ENCODE measurements at regions not wholly inside any gene's neighbourhood (a gene's known extent, or its start where the extent isn't known, plus 50 kb on each side); places are given as distances from the start of the nearest gene placed in this dataset.

GRCh38 chr14:83196236-83196635, 1662.6 kb upstream of the SEL1L start:
- BruUV-seq (replicated peaks) = no TSS peak
- Histone ChIP-seq H3K4me3 (ENCODE audit: low read depth, low read length) (no peak overlapping the region), H3K36me3 (ENCODE audit: control insufficient read depth, insufficient read depth, low read length) (no peaks in the 10 kb centered on the region), H3K9me3 (no peaks in the 10 kb centered on the region), H3K27me3 (replicated peaks; ENCODE audit: control insufficient read depth, insufficient read depth, low read length) (no peaks in the 10 kb centered on the region), H3K4me1 (no peaks in the 10 kb centered on the region)
- TF ChIP-seq CTCF (IDR thresholded peaks at IDR 0.05; ENCODE audit: insufficient read depth in 1 of 2, low read depth in 1 of 2, low read length in 1 of 2, severe bottlenecking in 1 of 2, unreplicated experiment in 1 of 2) = no peak
- POLR2A ChIA-PET = no interaction called here
- H3K36me3 Mint-ChIP-seq (ENCODE audit: insufficient read depth, unreplicated experiment) = no peaks in the 10 kb centered on the region
- H3K27ac Mint-ChIP-seq (ENCODE audit: unreplicated experiment) = no peak overlapping the region
- H3K27me3 Mint-ChIP-seq (ENCODE audit: insufficient read depth, unreplicated experiment) = peaks cover 4% of the 10 kb centered on the region
- no peak for DNase-seq
- H3K9me3 Mint-ChIP-seq (ENCODE audit: unreplicated experiment) = no peaks in the 10 kb centered on the region
- intact Hi-C loops (cut with micrococcal nuclease; ENCODE audit: unreplicated experiment) = no loop called here
- no peaks in the 10 kb centered on the region for H3K4me1 Mint-ChIP-seq (ENCODE audit: low read depth, unreplicated experiment)
- no peak overlapping the region for H3K4me3 Mint-ChIP-seq (ENCODE audit: unreplicated experiment)
- CTCF ChIA-PET = no interaction called here

GRCh38 chr14:83197271-83197670, 1663.6 kb upstream of the SEL1L start:
- TF ChIP-seq CTCF (IDR thresholded peaks at IDR 0.05; ENCODE audit: insufficient read depth in 1 of 2, low read depth in 1 of 2, low read length in 1 of 2, severe bottlenecking in 1 of 2, unreplicated experiment in 1 of 2) = no peak
- Histone ChIP-seq H3K36me3 (ENCODE audit: control insufficient read depth, insufficient read depth, low read length) (no peaks in the 10 kb centered on the region), H3K9me3 (no peaks in the 10 kb centered on the region), H3K27me3 (replicated peaks; ENCODE audit: control insufficient read depth, insufficient read depth, low read length) (no peaks in the 10 kb centered on the region), H3K4me3 (ENCODE audit: low read depth, low read length) (no peak overlapping the region), H3K4me1 (no peaks in the 10 kb centered on the region)
- ChIA-PET POLR2A (no interaction called here), CTCF (no interaction called here)
- no peak for DNase-seq
- H3K4me3 Mint-ChIP-seq (ENCODE audit: unreplicated experiment) = no peak overlapping the region
- H3K27me3 Mint-ChIP-seq (ENCODE audit: insufficient read depth, unreplicated experiment) = peaks cover 4% of the 10 kb centered on the region
- H3K9me3 Mint-ChIP-seq (ENCODE audit: unreplicated experiment) = no peaks in the 10 kb centered on the region
- H3K36me3 Mint-ChIP-seq (ENCODE audit: insufficient read depth, unreplicated experiment) = no peaks in the 10 kb centered on the region
- intact Hi-C loops (cut with micrococcal nuclease; ENCODE audit: unreplicated experiment) = no loop called here
- BruUV-seq (replicated peaks) = no TSS peak
- H3K27ac Mint-ChIP-seq (ENCODE audit: unreplicated experiment) = no peak overlapping the region
- H3K4me1 Mint-ChIP-seq (ENCODE audit: low read depth, unreplicated experiment) = no peaks in the 10 kb centered on the region

- H3K36me3 Mint-ChIP-seq (ENCODE audit: insufficient read depth, unreplicated experiment) = no peaks in the 10 kb centered on the region
- no peak overlapping the region for H3K4me3 Mint-ChIP-seq (ENCODE audit: unreplicated experiment)
Observed at GRCh38 chr14:83207550-83207949, 1673.9 kb upstream of the SEL1L start.

More at GRCh38 chr14:83207550-83207949, 1673.9 kb upstream of the SEL1L start:
- DNase-seq = no peak
- no peak for TF ChIP-seq CTCF (IDR thresholded peaks at IDR 0.05; ENCODE audit: insufficient read depth in 1 of 2, low read depth in 1 of 2, low read length in 1 of 2, severe bottlenecking in 1 of 2, unreplicated experiment in 1 of 2)
- H3K27me3 ChIP-seq (replicated peaks; ENCODE audit: control insufficient read depth, insufficient read depth, low read length) = no peaks in the 10 kb centered on the region
- no peaks in the 10 kb centered on the region for H3K9me3 ChIP-seq
- no peaks in the 10 kb centered on the region for H3K4me1 Mint-ChIP-seq (ENCODE audit: low read depth, unreplicated experiment)
- ChIA-PET POLR2A (no interaction called here), CTCF (no interaction called here)
- H3K27ac Mint-ChIP-seq (ENCODE audit: unreplicated experiment) = no peak overlapping the region
- BruUV-seq (replicated peaks) = no TSS peak
- intact Hi-C loops (cut with micrococcal nuclease; ENCODE audit: unreplicated experiment) = no loop called here
- no peaks in the 10 kb centered on the region for H3K9me3 Mint-ChIP-seq (ENCODE audit: unreplicated experiment)
- H3K27me3 Mint-ChIP-seq (ENCODE audit: insufficient read depth, unreplicated experiment) = no peaks in the 10 kb centered on the region
- H3K4me3 ChIP-seq (ENCODE audit: low read depth, low read length) = no peak overlapping the region
- no peaks in the 10 kb centered on the region for H3K4me1 ChIP-seq
- no peaks in the 10 kb centered on the region for H3K36me3 ChIP-seq (ENCODE audit: control insufficient read depth, insufficient read depth, low read length)

Data from Caco-2 (cell line).